ENCODE measurements at regions not wholly inside any gene's neighbourhood (a gene's known extent, or its start where the extent isn't known, plus 50 kb on each side); places are given as distances from the start of the nearest gene placed in this dataset.

DNA sequence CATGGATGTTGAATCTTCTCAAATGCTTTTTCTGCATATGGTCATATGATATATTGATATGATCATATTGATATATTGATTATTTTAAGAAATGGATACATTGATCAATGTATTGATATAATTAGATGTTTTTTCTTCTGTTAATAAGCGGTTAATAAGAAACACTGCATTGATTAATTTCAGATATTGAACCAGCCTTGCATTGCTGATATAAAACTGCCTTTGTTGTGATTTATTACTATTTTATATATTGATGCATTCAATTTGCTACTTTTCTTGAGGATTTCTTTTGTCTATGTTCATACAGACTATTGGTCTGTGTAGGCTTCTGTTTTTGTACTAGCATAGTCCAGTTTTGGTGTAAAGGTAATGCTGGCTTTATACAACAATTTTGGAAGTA lies 79.7 kb upstream of the ELN start:
- intact Hi-C loops (cut with DNase I, micrococcal nuclease), result no loop called here
- TF ChIP-seq, protein P1, sequence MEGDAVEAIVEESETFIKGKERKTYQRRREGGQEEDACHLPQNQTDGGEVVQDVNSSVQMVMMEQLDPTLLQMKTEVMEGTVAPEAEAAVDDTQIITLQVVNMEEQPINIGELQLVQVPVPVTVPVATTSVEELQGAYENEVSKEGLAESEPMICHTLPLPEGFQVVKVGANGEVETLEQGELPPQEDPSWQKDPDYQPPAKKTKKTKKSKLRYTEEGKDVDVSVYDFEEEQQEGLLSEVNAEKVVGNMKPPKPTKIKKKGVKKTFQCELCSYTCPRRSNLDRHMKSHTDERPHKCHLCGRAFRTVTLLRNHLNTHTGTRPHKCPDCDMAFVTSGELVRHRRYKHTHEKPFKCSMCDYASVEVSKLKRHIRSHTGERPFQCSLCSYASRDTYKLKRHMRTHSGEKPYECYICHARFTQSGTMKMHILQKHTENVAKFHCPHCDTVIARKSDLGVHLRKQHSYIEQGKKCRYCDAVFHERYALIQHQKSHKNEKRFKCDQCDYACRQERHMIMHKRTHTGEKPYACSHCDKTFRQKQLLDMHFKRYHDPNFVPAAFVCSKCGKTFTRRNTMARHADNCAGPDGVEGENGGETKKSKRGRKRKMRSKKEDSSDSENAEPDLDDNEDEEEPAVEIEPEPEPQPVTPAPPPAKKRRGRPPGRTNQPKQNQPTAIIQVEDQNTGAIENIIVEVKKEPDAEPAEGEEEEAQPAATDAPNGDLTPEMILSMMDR (IDR thresholded peaks at IDR 0.05), result no peak
- ChIA-PET POLR2A (no interaction called here), CTCF (no interaction called here)
- H3K4me1 ChIP-seq (ENCODE audit: insufficient read depth, low read length), result no peaks in the 10 kb centered on the region
- no peak overlapping the region for H3K27ac ChIP-seq (ENCODE audit: low read depth in 1 of 2, low read length in 2 of 2)
- DNase-seq (no peak), ATAC-seq (ENCODE audit: poor library complexity) (no peak)
- Mint-ChIP-seq H3K9me3 (peaks cover 13% of the 10 kb centered on the region), H3K27ac (no peak overlapping the region), H3K4me3 (no peak overlapping the region), H3K27me3 (peaks cover 25% of the 10 kb centered on the region), H3K36me3 (ENCODE audit: low read depth) (peaks cover 7% of the 10 kb centered on the region), H3K4me1 (ENCODE audit: low read depth) (no peaks in the 10 kb centered on the region)
- H3K36me3 ChIP-seq (ENCODE audit: insufficient read depth, low read length), result no peaks in the 10 kb centered on the region
- H3K9me3 ChIP-seq (ENCODE audit: control insufficient read depth in 1 of 2, insufficient read depth in 1 of 2, low read length in 2 of 2), result peaks cover 27 to 28% of the 10 kb centered on the region in 2 experiments
- H3K27me3 ChIP-seq (ENCODE audit: control insufficient read depth in 1 of 2, insufficient read depth in 2 of 2, low read length in 2 of 2), result peaks cover 0 to 9% of the 10 kb centered on the region in 2 experiments
- no peak overlapping the region for H3K4me3 ChIP-seq (ENCODE audit: low read length)

DNA sequence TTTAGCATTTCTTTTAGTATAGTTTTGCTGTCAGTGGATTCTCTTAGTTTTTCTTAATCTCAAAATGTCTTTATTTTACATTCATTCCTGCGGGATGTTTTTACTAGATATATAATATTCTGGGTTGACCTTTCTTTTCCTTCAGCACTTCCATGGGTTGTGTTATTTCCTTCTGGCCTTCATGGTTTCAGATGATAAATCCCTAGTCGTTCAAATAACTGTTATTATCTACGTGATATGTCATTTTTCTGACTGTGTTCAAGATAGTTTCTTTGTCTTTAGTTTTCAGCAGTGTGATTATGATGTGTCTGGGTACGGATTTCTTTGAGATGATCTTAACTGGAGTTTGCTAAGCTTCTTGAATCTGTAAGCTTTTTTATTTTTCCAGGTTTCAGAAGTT lies 75.7 kb upstream of the ELN start:
- Histone ChIP-seq H3K36me3 (ENCODE audit: insufficient read depth, low read length) (no peaks in the 10 kb centered on the region), H3K4me1 (ENCODE audit: insufficient read depth, low read length) (no peaks in the 10 kb centered on the region), H3K27me3 (ENCODE audit: control insufficient read depth in 1 of 2, insufficient read depth in 2 of 2, low read length in 2 of 2) (peaks cover 0 to 9% of the 10 kb centered on the region in 2 experiments), H3K4me3 (ENCODE audit: low read length) (no peak overlapping the region), H3K27ac (ENCODE audit: low read depth in 1 of 2, low read length in 2 of 2) (no peak overlapping the region), H3K9me3 (ENCODE audit: control insufficient read depth in 1 of 2, insufficient read depth in 1 of 2, low read length in 2 of 2) (peaks cover 13 to 16% of the 10 kb centered on the region in 2 experiments)
- peaks cover 4% of the 10 kb centered on the region for H3K36me3 Mint-ChIP-seq (ENCODE audit: low read depth)
- H3K27me3 Mint-ChIP-seq, result peaks cover 29% of the 10 kb centered on the region
- H3K27ac Mint-ChIP-seq, result no peak overlapping the region
- ChIA-PET CTCF (interaction anchor here (1.4 kb wide), 1 partner anchor 9 kb away, joined by 4 read pairs; no protein-coding TSS in a partner anchor), POLR2A (no interaction called here)
- H3K4me3 Mint-ChIP-seq, result no peak overlapping the region
- peaks cover 4% of the 10 kb centered on the region for H3K9me3 Mint-ChIP-seq
- no peak for DNase-seq
- TF ChIP-seq, protein P1 (IDR thresholded peaks at IDR 0.05), result no peak
- H3K4me1 Mint-ChIP-seq (ENCODE audit: low read depth), result no peaks in the 10 kb centered on the region
- intact Hi-C loops (cut with DNase I, micrococcal nuclease), result no loop called here
- no peak for ATAC-seq (ENCODE audit: poor library complexity)

DNA sequence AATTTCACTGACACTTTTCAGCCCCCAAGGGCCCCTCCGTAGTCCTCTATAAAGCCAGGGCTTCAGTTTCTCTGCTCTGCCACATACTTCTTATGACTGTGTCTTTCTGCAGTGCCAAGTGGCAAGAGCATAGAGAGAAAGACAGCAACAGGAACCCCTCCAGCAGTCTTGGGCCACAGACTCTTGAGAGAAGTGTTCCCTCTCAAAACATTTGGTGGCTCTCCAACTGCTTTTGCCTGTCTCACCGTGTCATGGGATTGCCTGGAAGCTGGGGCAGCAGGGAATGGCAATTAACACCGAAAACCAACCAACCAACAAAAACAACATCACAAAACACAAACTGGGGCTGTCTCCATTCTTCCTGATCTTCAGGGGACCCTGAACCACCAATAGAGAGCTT lies 73.8 kb upstream of the ELN start:
- ChIA-PET CTCF (interaction anchor here (1.0 kb wide), 1 partner anchor 72 kb away, joined by 3 read pairs; no protein-coding TSS in a partner anchor), POLR2A (no interaction called here)
- Mint-ChIP-seq H3K27me3 (peaks cover 31% of the 10 kb centered on the region), H3K4me3 (no peak overlapping the region), H3K27ac (no peak overlapping the region), H3K4me1 (ENCODE audit: low read depth) (no peaks in the 10 kb centered on the region), H3K9me3 (no peaks in the 10 kb centered on the region), H3K36me3 (ENCODE audit: low read depth) (no peaks in the 10 kb centered on the region)
- intact Hi-C loops (cut with DNase I, micrococcal nuclease), result no loop called here
- no peak overlapping the region for H3K4me3 ChIP-seq (ENCODE audit: low read length)
- peaks cover 0 to 5% of the 10 kb centered on the region in 2 experiments for H3K27me3 ChIP-seq (ENCODE audit: control insufficient read depth in 1 of 2, insufficient read depth in 2 of 2, low read length in 2 of 2)
- no peak overlapping the region for H3K27ac ChIP-seq (ENCODE audit: low read depth in 1 of 2, low read length in 2 of 2)
- no peak for DNase-seq
- no peaks in the 10 kb centered on the region for H3K36me3 ChIP-seq (ENCODE audit: insufficient read depth, low read length)
- no peak for ATAC-seq (ENCODE audit: poor library complexity)
- TF ChIP-seq, protein P1 (IDR thresholded peaks at IDR 0.05), result no peak
- H3K9me3 ChIP-seq (ENCODE audit: control insufficient read depth in 1 of 2, insufficient read depth in 1 of 2, low read length in 2 of 2), result peaks cover 0 to 8% of the 10 kb centered on the region in 2 experiments
- no peaks in the 10 kb centered on the region for H3K4me1 ChIP-seq (ENCODE audit: insufficient read depth, low read length)

Measured in CD4-positive, alpha-beta T cell (primary cell).